ENCODE measurements at regions not wholly inside any gene's neighbourhood (a gene's known extent, or its start where the extent isn't known, plus 50 kb on each side); places are given as distances from the start of the nearest gene placed in this dataset.

- no peak overlapping the region for H2AFZ ChIP-seq (ENCODE audit: low read length)
These were observed 1598.9 kb downstream of the PLA2G4A start for GRCh38 chr1:188427642-188428041.

GRCh38 chr1:188429386-188429785, 1600.6 kb downstream of the PLA2G4A start:
- Histone ChIP-seq H2AFZ (ENCODE audit: low read length) (no peak overlapping the region), H3K4me3 (ENCODE audit: low read length) (no peak overlapping the region), H4K20me1 (ENCODE audit: insufficient read depth, low read length) (no peaks in the 10 kb centered on the region), H3K36me3 (replicated peaks; ENCODE audit: insufficient read depth, low read length) (no peaks in the 10 kb centered on the region), H3K9me3 (replicated peaks; ENCODE audit: insufficient read depth, low read length) (no peaks in the 10 kb centered on the region), H3K79me2 (ENCODE audit: low read length) (no peaks in the 10 kb centered on the region), H3K27me3 (replicated peaks; ENCODE audit: insufficient read depth, low read length) (no peaks in the 10 kb centered on the region), H3K4me1 (ENCODE audit: low read length) (no peaks in the 10 kb centered on the region), H3K27ac (ENCODE audit: low read length) (no peak overlapping the region), H3F3A (ENCODE audit: insufficient read depth, low read length) (0 out of 2 replicates have a peak, but pooled peaks cover under 1% of the 10 kb centered on the region), H3K9me2 (replicated peaks; ENCODE audit: insufficient read depth, low read length) (no peaks in the 10 kb centered on the region; the same call in 1 of the 2 replicates), H3K9ac (ENCODE audit: low read length) (no peak overlapping the region), H3K4me2 (ENCODE audit: low read depth, low read length) (no peak overlapping the region)
- no peak for DNase-seq
- TF ChIP-seq, protein P1, sequence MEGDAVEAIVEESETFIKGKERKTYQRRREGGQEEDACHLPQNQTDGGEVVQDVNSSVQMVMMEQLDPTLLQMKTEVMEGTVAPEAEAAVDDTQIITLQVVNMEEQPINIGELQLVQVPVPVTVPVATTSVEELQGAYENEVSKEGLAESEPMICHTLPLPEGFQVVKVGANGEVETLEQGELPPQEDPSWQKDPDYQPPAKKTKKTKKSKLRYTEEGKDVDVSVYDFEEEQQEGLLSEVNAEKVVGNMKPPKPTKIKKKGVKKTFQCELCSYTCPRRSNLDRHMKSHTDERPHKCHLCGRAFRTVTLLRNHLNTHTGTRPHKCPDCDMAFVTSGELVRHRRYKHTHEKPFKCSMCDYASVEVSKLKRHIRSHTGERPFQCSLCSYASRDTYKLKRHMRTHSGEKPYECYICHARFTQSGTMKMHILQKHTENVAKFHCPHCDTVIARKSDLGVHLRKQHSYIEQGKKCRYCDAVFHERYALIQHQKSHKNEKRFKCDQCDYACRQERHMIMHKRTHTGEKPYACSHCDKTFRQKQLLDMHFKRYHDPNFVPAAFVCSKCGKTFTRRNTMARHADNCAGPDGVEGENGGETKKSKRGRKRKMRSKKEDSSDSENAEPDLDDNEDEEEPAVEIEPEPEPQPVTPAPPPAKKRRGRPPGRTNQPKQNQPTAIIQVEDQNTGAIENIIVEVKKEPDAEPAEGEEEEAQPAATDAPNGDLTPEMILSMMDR (IDR thresholded peaks at IDR 0.05; ENCODE audit: low read length), result no peak
- no peak for TF ChIP-seq EZH2 (optimal IDR thresholded peaks at IDR 0.05; ENCODE audit: low read depth, low read length)
- no peak for TF ChIP-seq EZH2phosphoT487 (IDR thresholded peaks at IDR 0.05; ENCODE audit: low read length)

More at GRCh38 chr1:188427642-188428041, 1598.9 kb downstream of the PLA2G4A start:
- DNase-seq, result no peak
- TF ChIP-seq, protein P1 (IDR thresholded peaks at IDR 0.05; ENCODE audit: low read length), result no peak
- TF ChIP-seq EZH2 (optimal IDR thresholded peaks at IDR 0.05; ENCODE audit: low read depth, low read length) (no peak), EZH2phosphoT487 (IDR thresholded peaks at IDR 0.05; ENCODE audit: low read length) (no peak)
- Histone ChIP-seq H4K20me1 (ENCODE audit: insufficient read depth, low read length) (no peaks in the 10 kb centered on the region), H3K36me3 (replicated peaks; ENCODE audit: insufficient read depth, low read length) (no peaks in the 10 kb centered on the region), H3K27me3 (replicated peaks; ENCODE audit: insufficient read depth, low read length) (no peaks in the 10 kb centered on the region), H3K27ac (ENCODE audit: low read length) (no peak overlapping the region), H3K9me2 (replicated peaks; ENCODE audit: insufficient read depth, low read length) (no peaks in the 10 kb centered on the region; the same call in 1 of the 2 replicates), H3F3A (ENCODE audit: insufficient read depth, low read length) (0 out of 2 replicates have a peak, but pooled peaks cover 3% of the 10 kb centered on the region), H3K9me3 (replicated peaks; ENCODE audit: insufficient read depth, low read length) (no peaks in the 10 kb centered on the region), H3K4me2 (ENCODE audit: low read depth, low read length) (no peak overlapping the region), H3K4me3 (ENCODE audit: low read length) (no peak overlapping the region), H3K79me2 (ENCODE audit: low read length) (no peaks in the 10 kb centered on the region), H3K9ac (ENCODE audit: low read length) (no peak overlapping the region), H3K4me1 (ENCODE audit: low read length) (peaks cover 16% of the 10 kb centered on the region)

DNA sequence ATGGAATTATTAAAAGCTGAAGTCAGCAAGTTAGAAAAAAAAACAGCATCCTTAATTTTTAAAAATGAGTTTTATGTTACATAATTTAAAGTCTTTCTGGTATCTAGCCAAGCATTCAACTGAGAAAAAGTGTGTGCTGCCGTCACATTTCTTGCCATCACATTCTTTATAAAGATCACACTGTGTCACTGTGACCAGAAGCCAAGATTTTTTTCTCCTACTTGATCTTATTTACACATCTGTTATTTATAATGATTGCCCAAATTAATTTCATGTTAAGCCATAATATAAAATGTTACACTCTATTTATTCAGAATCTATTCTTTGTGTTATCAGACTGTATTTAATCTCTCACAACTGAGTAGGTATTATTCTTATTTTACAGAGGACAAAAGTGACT, 1603.7 kb downstream of the PLA2G4A start:
- TF ChIP-seq, protein P1 (IDR thresholded peaks at IDR 0.05; ENCODE audit: low read length), result no peak
- TF ChIP-seq EZH2phosphoT487 (IDR thresholded peaks at IDR 0.05; ENCODE audit: low read length), result no peak
- TF ChIP-seq EZH2 (optimal IDR thresholded peaks at IDR 0.05; ENCODE audit: low read depth, low read length), result no peak
- no peaks in the 10 kb centered on the region for H3K4me1 ChIP-seq (ENCODE audit: low read length)
- no peak for DNase-seq
- no peaks in the 10 kb centered on the region; the same call in 1 of the 2 replicates for H3K9me2 ChIP-seq (replicated peaks; ENCODE audit: insufficient read depth, low read length)
- no peak overlapping the region for H3K4me2 ChIP-seq (ENCODE audit: low read depth, low read length)
- no peaks in the 10 kb centered on the region for H3K27me3 ChIP-seq (replicated peaks; ENCODE audit: insufficient read depth, low read length)
- H4K20me1 ChIP-seq (ENCODE audit: insufficient read depth, low read length), result no peaks in the 10 kb centered on the region
- H3K9ac ChIP-seq (ENCODE audit: low read length), result no peak overlapping the region
- H2AFZ ChIP-seq (ENCODE audit: low read length), result no peak overlapping the region
- no peaks in the 10 kb centered on the region for H3K9me3 ChIP-seq (replicated peaks; ENCODE audit: insufficient read depth, low read length)
- H3K27ac ChIP-seq (ENCODE audit: low read length), result no peak overlapping the region
- no peaks in the 10 kb centered on the region for H3K79me2 ChIP-seq (ENCODE audit: low read length)
- H3K36me3 ChIP-seq (replicated peaks; ENCODE audit: insufficient read depth, low read length), result no peaks in the 10 kb centered on the region
- no peak overlapping the region for H3K4me3 ChIP-seq (ENCODE audit: low read length)
- H3F3A ChIP-seq (ENCODE audit: insufficient read depth, low read length), result no peaks in the 10 kb centered on the region

Measured in MM.1S (cell line).